GM12872 (cell line): ENCODE measurements at regions not wholly inside any gene's neighbourhood (a gene's known extent, or its start where the extent isn't known, plus 50 kb on each side); places are given as distances from the start of the nearest gene placed in this dataset.

Source experiments
- TF ChIP-seq, protein P1 (sequence below): IDR thresholded peaks from 3 replicates; pipeline ENCODE4 v1.5.1; 2011; ENCODE audit warnings: low read depth, mild to moderate bottlenecking, low read length, moderate library complexity; ENCODE audit not compliant: insufficient read depth

DNA sequence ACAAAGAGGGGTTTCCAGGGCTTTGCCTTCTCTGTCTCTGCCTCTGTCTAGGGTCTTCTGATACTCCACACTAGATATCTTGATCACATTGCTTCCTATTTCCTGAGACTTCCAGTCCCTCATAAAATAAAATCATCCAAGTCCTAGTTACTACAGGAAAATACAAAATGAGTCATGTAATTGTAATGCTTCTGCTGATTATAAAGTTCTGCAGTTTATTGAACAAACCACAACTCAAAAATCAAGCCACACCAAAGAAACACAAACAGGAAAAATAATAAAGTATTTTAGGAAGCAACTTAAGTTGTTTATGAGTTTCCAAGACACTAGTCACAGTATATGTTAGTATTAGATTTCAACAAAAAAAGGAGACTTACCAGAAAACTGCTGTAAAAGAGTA, 695.1 kb upstream of the GALNTL6 start:
- TF ChIP-seq, protein P1, sequence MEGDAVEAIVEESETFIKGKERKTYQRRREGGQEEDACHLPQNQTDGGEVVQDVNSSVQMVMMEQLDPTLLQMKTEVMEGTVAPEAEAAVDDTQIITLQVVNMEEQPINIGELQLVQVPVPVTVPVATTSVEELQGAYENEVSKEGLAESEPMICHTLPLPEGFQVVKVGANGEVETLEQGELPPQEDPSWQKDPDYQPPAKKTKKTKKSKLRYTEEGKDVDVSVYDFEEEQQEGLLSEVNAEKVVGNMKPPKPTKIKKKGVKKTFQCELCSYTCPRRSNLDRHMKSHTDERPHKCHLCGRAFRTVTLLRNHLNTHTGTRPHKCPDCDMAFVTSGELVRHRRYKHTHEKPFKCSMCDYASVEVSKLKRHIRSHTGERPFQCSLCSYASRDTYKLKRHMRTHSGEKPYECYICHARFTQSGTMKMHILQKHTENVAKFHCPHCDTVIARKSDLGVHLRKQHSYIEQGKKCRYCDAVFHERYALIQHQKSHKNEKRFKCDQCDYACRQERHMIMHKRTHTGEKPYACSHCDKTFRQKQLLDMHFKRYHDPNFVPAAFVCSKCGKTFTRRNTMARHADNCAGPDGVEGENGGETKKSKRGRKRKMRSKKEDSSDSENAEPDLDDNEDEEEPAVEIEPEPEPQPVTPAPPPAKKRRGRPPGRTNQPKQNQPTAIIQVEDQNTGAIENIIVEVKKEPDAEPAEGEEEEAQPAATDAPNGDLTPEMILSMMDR: no peak

DNA sequence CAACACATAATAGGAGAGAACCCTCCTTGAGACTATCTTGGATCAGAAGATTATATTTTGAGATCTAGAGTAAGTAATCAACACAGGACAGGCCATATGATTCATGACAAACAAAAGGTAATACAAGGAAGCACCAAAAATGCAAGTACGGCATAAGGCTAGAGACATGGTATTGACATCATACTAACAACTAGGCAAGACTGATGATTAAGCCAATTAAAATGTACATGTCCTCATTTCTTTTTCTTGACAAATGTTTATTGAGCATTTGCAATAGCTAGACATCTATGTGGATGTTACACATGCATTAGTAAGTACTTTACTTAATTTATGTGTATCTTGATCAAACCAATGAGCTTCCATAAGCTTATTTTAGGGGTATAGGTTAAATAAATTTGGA, 695.7 kb upstream of the GALNTL6 start:
- TF ChIP-seq, protein P1: no peak

DNA sequence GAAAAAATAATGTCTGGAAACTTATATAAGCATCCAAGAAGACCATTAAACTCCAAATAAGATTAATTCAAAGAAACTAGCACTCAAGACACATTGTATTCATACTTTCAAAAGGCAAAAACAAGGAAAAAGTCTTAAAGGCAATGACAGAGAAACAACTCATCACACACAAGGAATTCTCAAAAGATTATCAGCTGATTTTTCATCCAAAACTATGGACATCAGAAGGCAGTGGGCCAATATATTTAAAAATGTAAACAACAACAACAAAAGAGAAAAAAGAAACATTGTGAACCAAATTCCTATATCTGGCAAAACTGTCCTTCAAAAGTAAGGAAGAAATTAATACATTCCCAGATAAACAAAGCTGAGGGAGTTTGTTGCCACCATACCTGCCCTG, 711.4 kb upstream of the GALNTL6 start:
- TF ChIP-seq, protein P1: no peak

DNA sequence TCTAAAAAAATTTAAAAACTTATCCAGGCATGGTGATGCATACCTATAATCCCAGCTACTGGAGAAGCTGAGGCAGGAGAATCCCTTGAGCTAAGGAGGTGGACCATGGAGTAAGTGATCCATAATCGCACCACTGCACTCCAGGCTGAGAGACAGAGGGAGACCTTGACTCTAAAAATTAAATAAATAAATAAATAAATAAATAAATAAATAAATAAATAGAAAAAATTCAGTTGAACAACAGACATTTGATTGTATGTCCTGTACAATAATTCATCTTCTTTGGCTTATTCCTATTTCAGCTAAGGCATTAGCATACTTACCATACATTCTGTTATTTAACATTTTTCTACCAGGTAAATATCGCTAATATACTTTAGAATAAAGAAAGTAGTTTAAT, 726.1 kb upstream of the GALNTL6 start:
- TF ChIP-seq, protein P1: no peak

DNA sequence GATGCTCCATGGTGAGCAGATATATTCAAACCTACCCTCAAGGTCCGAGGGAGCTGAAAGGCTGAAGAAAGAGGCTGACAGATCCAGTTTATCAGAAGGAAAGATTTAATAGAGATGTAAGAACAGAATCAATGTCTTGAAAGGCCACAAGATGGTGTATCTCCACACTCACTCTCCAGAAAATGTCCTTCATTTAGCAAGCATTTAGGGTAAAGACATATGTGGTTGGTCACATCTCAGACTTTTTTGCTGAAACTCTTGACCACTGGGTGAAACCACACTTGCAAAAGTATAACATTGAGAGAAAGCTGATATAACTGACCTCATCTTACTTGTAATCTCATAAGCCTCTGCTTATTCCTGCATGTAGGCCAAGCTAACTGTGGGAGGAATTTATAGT, 745.8 kb upstream of the GALNTL6 start:
- TF ChIP-seq, protein P1: no peak

DNA sequence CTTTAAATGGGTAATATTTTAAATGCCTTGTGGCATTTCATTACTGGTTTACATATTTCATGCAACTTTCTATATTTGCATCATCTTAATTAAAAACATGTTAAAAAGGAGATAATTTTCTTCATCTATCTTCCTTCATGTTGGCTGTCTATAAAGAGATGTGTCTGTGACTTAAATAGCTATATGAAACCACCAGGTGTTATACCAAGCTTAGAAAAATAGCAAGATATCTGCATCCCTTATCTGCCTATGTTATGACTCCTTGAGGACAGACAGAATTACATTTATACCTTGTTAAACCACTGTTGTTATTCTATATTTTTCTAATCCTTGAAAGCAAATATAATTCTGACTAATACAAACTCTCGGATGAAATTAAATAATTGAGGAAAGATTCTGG, 763.8 kb upstream of the GALNTL6 start:
- TF ChIP-seq, protein P1: no peak

DNA sequence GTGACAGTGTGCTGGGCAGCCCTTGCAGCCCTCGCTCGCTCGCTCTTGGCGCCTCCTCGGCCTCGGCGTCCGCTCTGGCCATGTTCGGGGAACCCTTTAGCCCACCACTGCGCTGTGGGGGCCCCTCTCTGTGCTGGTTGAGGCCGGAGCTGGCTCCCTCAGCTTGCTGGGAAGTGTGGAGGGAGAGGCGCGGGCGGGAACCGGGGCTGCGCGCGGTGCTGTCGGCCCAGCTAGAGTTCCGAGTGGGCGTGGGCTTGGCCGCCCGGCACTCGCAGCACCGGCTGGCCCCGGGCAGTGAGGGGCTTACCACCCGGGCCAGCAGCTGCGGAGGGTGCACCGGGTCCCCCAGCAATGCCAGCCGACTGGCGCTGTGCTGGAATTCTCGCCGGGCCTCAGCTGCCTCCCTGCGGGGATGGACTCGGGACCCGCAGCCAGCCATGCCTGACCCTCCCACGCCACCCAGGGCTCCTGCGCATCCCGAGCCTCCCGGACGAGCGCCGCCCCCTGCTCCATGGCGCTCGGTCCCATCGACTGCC, 770.1 kb upstream of the GALNTL6 start:
- TF ChIP-seq, protein P1: no peak
